ENCODE measurements at regions not wholly inside any gene's neighbourhood (a gene's known extent, or its start where the extent isn't known, plus 50 kb on each side); places are given as distances from the start of the nearest gene placed in this dataset.

- no peak overlapping the region for H3K56ac ChIP-seq (replicated peaks; ENCODE audit: insufficient read length, low read depth, low read length)
- H2BK5ac ChIP-seq (ENCODE audit: low read depth, low read length): peak overlapping the region; percentile 57; the same call in 1 of the 2 replicates
- H3K14ac ChIP-seq (ENCODE audit: insufficient read length): no peak overlapping the region
- WGBS, 2 experiments (ENCODE audit: extremely low coverage in 1 of 2, insufficient coverage in 1 of 2, insufficient read length in 1 of 2, insufficient replicate concordance in 2 of 2, low coverage in 1 of 2, low lambda C conversion rate in 2 of 2, missing lambda C conversion rate in 1 of 2): 46% methylated on average over 4 of the region's 4 CpGs; no CpG with 5 or more reads in 1 of the 2 experiments
- no peaks in the 10 kb centered on the region for H3K79me1 ChIP-seq (ENCODE audit: low read depth, low read length)
- H2BK20ac ChIP-seq (ENCODE audit: low read length): peak overlapping the region; percentile 76; the same call in 1 of the 2 replicates
- no peak overlapping the region for H2BK15ac ChIP-seq (ENCODE audit: low read length)
- H2AK5ac ChIP-seq (ENCODE audit: low read depth, low read length): no peak overlapping the region
- peak overlapping the region; percentile 84 for H4K91ac ChIP-seq (replicated peaks; ENCODE audit: insufficient read length, low read length)
- H3K18ac ChIP-seq (ENCODE audit: extremely low read depth, low read length): no peak overlapping the region
- H2AFZ ChIP-seq (ENCODE audit: low read length): no peak overlapping the region
- CTCF ChIA-PET (ENCODE audit: partially characterized antibody): interaction anchor here (0.8 to 1.0 kb wide), 3 partner anchors 17 to 455 kb away, joined by 3 to 4 read pairs (median 3); no protein-coding TSS in a partner anchor
- H3K9me3 ChIP-seq (ENCODE audit: insufficient read depth in 2 of 2, low read depth in 1 of 2, low read length in 1 of 2): no peaks in the 10 kb centered on the region
- DNase-seq (ENCODE audit: low read depth in 1 of 2, low spot score in 2 of 2): peak in 1 of 2 experiments; percentile 5
- 0 out of 2 replicates have a peak overlapping the region, but pooled peaks have one; percentile 57 for H4K8ac ChIP-seq (ENCODE audit: extremely low read depth, insufficient read depth, low read length)
- POLR2A ChIA-PET (ENCODE audit: partially characterized antibody): interaction anchor here (0.9 kb wide), 1 partner anchor 16 kb away, joined by 4 read pairs; no protein-coding TSS in a partner anchor
- H3K4me1 ChIP-seq (replicated peaks in 1 of 4; ENCODE audit: control insufficient read depth in 3 of 4, insufficient read depth in 4 of 4, low read length in 3 of 4): peaks cover 0 to 9% (median 2%) of the 10 kb centered on the region in 4 experiments; a peak in 3 of 7 replicates
- no peak overlapping the region for H3K23ac ChIP-seq (ENCODE audit: insufficient read length)
- no peak overlapping the region for H2BK120ac ChIP-seq (replicated peaks; ENCODE audit: low read depth, low read length)
- H3K23me2 ChIP-seq (ENCODE audit: low read depth, low read length): no peaks in the 10 kb centered on the region
- H4K5ac ChIP-seq (ENCODE audit: insufficient read length, low read depth, low read length): no peak overlapping the region
- H3K27ac ChIP-seq (ENCODE audit: low read depth, low read length): peak overlapping the region; percentile 30; the same call in 1 of the 2 replicates
- H4K20me1 ChIP-seq (replicated peaks in 1 of 2; ENCODE audit: control insufficient read depth in 1 of 2, insufficient read depth in 2 of 2, low read length in 2 of 2): no peaks in the 10 kb centered on the region
- no peaks in the 10 kb centered on the region for H3K27me3 ChIP-seq (replicated peaks in 1 of 4; ENCODE audit: control insufficient read depth in 3 of 4, extremely low read depth in 1 of 4, insufficient read depth in 3 of 4, low read length in 3 of 4)
- no peak overlapping the region for H3K4ac ChIP-seq (replicated peaks; ENCODE audit: insufficient read length, low read depth, low read length)
- no peak overlapping the region for H3K9ac ChIP-seq (replicated peaks in 1 of 4; ENCODE audit: extremely low read depth in 1 of 4, low read depth in 3 of 4, low read length in 3 of 4)
- no peak for FAIRE-seq
- no peaks in the 10 kb centered on the region for H3K79me2 ChIP-seq (ENCODE audit: control insufficient read depth in 1 of 2, insufficient read depth in 2 of 2, low read length in 2 of 2)
- no peak overlapping the region for H3K4me3 ChIP-seq (ENCODE audit: extremely low read depth in 1 of 4, insufficient read depth in 2 of 4, low read depth in 3 of 4, low read length in 4 of 4)
- H3K36me3 ChIP-seq (ENCODE audit: control insufficient read depth in 2 of 4, insufficient read depth in 4 of 4, low read length in 3 of 4): no peaks in the 10 kb centered on the region
- peak overlapping the region; percentile 21; the same call in 1 of the 2 replicates for H2BK12ac ChIP-seq (ENCODE audit: low read depth, low read length)
- 0 out of 4 replicates have a peak overlapping the region, but pooled peaks of 1 of the 2 experiments have one; percentile 11 for H3K4me2 ChIP-seq (ENCODE audit: insufficient read depth in 1 of 2, low read depth in 2 of 2, low read length in 2 of 2)
- TF ChIP-seq SIN3A (conservative IDR thresholded peaks at IDR 0.05 in 1 of 2, IDR thresholded peaks at IDR 0.05 in 1 of 2; ENCODE audit: low read depth in 1 of 2, low read length in 2 of 2) (no peak), TAF1 (IDR thresholded peaks at IDR 0.05; ENCODE audit: low read depth, low read length) (0 out of 2 replicates have a peak, but pooled peaks have one; percentile 18), TEAD4 (IDR thresholded peaks at IDR 0.05; ENCODE audit: low read depth, low read length) (peak; percentile 75)
- TF ChIP-seq, protein P1, sequence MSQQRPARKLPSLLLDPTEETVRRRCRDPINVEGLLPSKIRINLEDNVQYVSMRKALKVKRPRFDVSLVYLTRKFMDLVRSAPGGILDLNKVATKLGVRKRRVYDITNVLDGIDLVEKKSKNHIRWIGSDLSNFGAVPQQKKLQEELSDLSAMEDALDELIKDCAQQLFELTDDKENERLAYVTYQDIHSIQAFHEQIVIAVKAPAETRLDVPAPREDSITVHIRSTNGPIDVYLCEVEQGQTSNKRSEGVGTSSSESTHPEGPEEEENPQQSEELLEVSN (IDR thresholded peaks at IDR 0.05): peak; percentile 82
Observed at GRCh38 chr5:96302174-96302738, 130.8 kb downstream of the PCSK1 start.

Data from H1 (cell line).